Thymus (tissue), 11 donors: ENCODE measurements at regions not wholly inside any gene's neighbourhood (a gene's known extent, or its start where the extent isn't known, plus 50 kb on each side); places are given as distances from the start of the nearest gene placed in this dataset.

Experiments
- DNase-seq, 9 donors: peaks; one replicate each; pipeline ENCODE4 v3.0.0-alpha.2; 2013; ENCODE audit warnings: low spot score in 9 of 9, low read depth in 6 of 9, missing footprints in 1 of 9
- H3K27ac ChIP-seq, 2 donors: one replicate each; pipeline ENCODE4 v1.5.1; 2013; ENCODE audit warnings: control low read depth in 1 of 2, low read depth in 1 of 2, low read length in 1 of 2, mild to moderate bottlenecking in 1 of 2, moderate library complexity in 1 of 2
- H3K27me3 ChIP-seq, 2 donors: one replicate each; pipeline ENCODE4 v1.5.1; 2013; ENCODE audit warnings: low read length in 1 of 2; ENCODE audit not compliant: control insufficient read depth in 2 of 2, insufficient read depth in 1 of 2
- H3K36me3 ChIP-seq, 2 donors: one replicate each; pipeline ENCODE4 v1.5.1; 2013; ENCODE audit warnings: low read length in 1 of 2, mild to moderate bottlenecking in 1 of 2, moderate library complexity in 1 of 2; ENCODE audit not compliant: control insufficient read depth in 2 of 2, insufficient read depth in 2 of 2
- H3K4me1 ChIP-seq, 2 donors: one replicate each; pipeline ENCODE4 v1.5.1; 2013; ENCODE audit warnings: low read length in 2 of 2; ENCODE audit not compliant: control insufficient read depth in 2 of 2, insufficient read depth in 2 of 2
- H3K4me3 ChIP-seq, 2 donors: one replicate each; pipeline ENCODE4 v1.5.1; 2013; ENCODE audit warnings: low read length in 2 of 2, control low read depth in 1 of 2, mild to moderate bottlenecking in 1 of 2
- H3K9me3 ChIP-seq, 2 donors: one replicate each; pipeline ENCODE4 v1.5.1; 2013; ENCODE audit warnings: low read length in 1 of 2, mild to moderate bottlenecking in 1 of 2; ENCODE audit not compliant: control insufficient read depth in 2 of 2, insufficient read depth in 1 of 2
- WGBS: extraction: QIAGEN DNeasy Blood & Tissue Kit; methylation state at CpG from one replicate; pipeline ENCODE4 v1.1.7; 2013; 5-methylcytosine and 5-hydroxymethylcytosine counted together
- donor health status: healthy.

DNA sequence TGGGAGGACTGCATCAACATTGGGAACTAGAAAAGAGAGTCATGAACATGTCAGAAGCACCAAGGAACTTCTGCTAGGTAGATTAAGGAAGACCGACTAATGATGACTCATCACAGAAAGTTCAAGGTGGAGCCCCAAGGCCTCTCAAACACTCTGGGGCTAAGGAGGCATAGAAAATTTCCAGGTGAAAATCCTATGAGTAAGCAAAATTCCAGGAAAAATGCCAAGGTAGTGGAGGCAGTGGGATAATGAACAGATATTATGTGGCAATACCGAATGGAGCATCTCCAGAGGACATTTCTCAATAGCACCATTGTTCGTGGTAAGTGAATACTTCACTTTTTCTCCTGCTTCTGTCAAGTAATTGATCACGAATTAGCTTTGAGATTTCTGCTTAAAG lies 336.5 kb downstream of the MZT1 start:
- H3K4me3 ChIP-seq = no peak overlapping the region
- no peaks in the 10 kb centered on the region for H3K36me3 ChIP-seq
- no peak overlapping the region for H3K27ac ChIP-seq
- WGBS = 91% methylated on average over 4 of the region's 4 CpGs
- H3K9me3 ChIP-seq = no peaks in the 10 kb centered on the region
- no peaks in the 10 kb centered on the region for H3K27me3 ChIP-seq
- no peak for DNase-seq
- H3K4me1 ChIP-seq = no peaks in the 10 kb centered on the region

DNA sequence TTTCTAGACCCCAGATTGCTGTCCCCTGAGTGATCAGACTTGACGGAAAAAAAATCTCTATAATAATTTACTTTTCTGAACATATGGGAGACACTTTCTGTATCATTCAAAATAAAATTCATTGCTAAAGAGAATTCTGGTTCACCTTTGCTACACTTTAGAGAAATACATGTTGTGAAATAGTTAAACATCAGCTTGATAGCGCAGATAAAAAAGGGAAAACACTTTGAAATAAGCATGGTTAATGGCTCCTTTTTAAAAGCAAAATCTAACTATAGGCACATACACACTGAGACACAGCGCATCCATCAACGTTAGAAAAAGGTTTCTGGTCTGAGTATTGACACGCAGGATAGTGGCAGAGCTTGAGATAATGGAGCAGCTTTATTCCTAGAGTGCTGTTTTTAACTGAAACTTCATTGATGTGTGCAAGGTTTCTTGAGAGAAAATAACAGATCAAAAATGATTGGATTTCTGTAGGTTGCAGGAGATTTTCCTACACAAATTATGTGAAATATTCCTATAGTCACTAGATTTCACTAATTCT lies 341.2 kb downstream of the MZT1 start:
- H3K4me1 ChIP-seq = no peaks in the 10 kb centered on the region
- no peak for DNase-seq
- no peaks in the 10 kb centered on the region for H3K36me3 ChIP-seq
- H3K9me3 ChIP-seq = no peaks in the 10 kb centered on the region
- no peaks in the 10 kb centered on the region for H3K27me3 ChIP-seq
- 96% methylated on average over 5 of the region's 5 CpGs for WGBS
- no peak overlapping the region for H3K27ac ChIP-seq
- no peak overlapping the region for H3K4me3 ChIP-seq

DNA sequence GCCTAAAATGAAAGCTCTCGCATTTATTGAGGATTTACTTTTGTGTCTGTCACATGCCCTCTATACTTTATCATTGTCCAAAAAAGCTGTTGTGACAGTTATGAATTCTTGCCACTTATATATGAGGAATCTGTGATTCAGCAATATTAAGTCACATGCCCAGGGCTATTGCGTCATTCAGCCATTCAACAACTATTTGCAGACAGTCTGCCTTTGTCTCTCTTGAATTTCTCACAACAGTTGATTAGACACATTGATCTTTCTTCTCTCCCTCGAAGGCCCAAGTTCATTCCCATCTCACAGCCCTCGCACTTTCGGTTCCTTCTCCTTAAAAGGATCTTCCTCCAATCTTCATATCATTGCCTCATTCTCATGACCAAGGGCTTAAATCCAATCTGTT lies 342.6 kb downstream of the MZT1 start:
- H3K9me3 ChIP-seq = no peaks in the 10 kb centered on the region
- H3K36me3 ChIP-seq = no peaks in the 10 kb centered on the region
- 95% methylated on average over 5 of the region's 5 CpGs for whole genome bisulfite sequencing
- no peak for DNase-seq
- H3K27me3 ChIP-seq = no peaks in the 10 kb centered on the region
- no peak overlapping the region for H3K27ac ChIP-seq
- H3K4me1 ChIP-seq = no peaks in the 10 kb centered on the region
- H3K4me3 ChIP-seq = no peak overlapping the region

DNA sequence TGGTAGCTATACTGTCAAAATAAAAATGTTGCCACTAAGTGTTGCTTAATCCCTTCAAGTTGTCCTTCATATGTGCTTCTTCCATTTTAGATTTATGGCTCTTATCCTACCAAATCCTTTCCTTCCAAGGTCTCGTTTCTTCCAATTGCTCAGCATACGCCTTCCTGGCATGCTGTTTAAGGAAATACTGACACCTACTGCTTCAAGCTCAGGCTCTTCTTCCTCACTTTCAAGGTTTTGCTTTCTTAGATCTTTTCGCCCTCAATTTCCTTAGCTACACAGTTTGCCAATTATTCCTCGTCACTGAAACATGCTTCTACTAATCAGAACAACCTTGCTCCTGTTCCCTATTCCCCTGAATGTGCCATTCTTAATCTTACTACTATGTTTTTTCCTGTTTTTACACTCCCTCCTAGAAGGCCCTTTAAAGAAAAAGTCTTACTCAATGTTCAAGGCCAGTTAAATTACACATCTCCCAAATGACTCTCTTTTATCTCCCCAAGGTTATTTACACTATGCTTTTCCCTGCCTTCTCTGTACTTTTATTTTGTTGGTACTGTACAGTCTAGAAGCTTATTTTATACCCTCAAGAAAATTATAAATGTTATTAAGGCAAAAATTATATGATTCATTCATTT lies 343.1 kb downstream of the MZT1 start:
- 73% methylated on average over 4 of the region's 4 CpGs for WGBS
- H3K4me3 ChIP-seq = no peak overlapping the region
- no peaks in the 10 kb centered on the region for H3K27me3 ChIP-seq
- H3K36me3 ChIP-seq = no peaks in the 10 kb centered on the region
- no peak overlapping the region for H3K27ac ChIP-seq
- H3K9me3 ChIP-seq = no peaks in the 10 kb centered on the region
- H3K4me1 ChIP-seq = no peaks in the 10 kb centered on the region
- peak in 1 of 9 donors; percentile 5 for DNase-seq

DNA sequence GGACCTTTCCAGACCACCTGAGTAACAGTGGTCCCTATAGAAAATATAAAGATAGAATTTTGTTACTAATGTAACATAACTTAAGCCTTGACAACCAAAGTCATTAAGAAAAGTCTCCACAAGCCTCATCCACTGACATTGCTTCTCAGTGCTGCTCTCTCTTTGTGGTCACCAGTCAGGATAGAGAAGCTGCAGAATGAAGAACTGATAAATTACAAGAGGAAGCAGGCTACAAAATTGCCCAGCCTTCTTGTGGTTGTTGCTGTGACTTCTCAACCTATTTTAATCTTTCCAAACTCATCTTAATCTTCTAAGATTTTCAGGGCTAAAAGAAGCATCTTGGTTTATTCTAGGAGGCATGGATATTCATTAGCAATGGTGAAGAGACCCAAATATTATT lies 343.8 kb downstream of the MZT1 start:
- Histone ChIP-seq H3K4me1 (no peaks in the 10 kb centered on the region), H3K9me3 (no peaks in the 10 kb centered on the region), H3K27me3 (no peaks in the 10 kb centered on the region), H3K36me3 (no peaks in the 10 kb centered on the region), H3K4me3 (no peak overlapping the region), H3K27ac (no peak overlapping the region)
- no peak for DNase-seq

DNA sequence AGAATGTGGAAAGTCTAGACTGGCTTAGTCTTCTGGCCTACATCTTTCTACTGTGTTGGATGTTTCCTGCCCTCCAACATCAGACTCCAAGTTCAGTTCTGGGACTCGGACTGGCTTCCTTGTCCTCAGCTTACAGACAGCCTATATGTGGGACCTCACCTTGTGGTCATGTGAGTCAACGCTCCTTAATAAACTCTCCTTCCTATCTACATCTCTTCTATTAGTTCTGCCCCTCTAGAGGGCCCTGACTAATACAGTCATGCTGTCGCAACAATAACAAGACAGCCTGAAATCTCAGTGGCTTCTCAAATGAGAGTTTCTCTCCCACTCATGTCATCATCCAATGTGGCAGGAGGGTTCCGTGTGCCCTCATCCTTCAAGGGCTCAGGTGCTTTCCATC lies 347.8 kb downstream of the MZT1 start:
- Histone ChIP-seq H3K36me3 (no peaks in the 10 kb centered on the region), H3K27ac (no peak overlapping the region), H3K4me1 (no peaks in the 10 kb centered on the region), H3K4me3 (no peak overlapping the region), H3K9me3 (no peaks in the 10 kb centered on the region), H3K27me3 (no peaks in the 10 kb centered on the region)
- WGBS = 96% methylated on average over 4 of the region's 4 CpGs
- no peak for DNase-seq

DNA sequence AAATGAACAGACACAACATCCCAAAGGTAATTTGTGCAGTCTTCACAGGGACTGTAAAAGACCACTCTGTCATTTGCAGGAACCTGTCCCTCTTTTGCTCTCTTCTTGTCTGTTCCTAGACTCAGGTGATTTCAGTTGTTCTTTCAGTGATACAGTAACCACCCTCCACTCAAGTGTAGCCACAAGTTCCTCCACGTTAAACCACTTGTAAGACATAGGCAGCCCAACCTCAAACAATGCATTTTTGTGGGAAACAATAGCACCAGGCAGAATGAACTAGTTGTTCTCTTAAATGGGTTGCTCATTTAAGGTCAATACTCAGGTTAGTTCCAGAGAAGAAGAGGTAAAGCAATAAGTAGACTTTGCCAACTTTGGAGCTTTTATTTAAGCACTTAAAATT lies 359.4 kb downstream of the MZT1 start:
- no peaks in the 10 kb centered on the region for H3K4me1 ChIP-seq
- H3K4me3 ChIP-seq = no peak overlapping the region
- no peak overlapping the region for H3K27ac ChIP-seq
- WGBS = 4% methylated on average over 1 of the region's 1 CpG
- no peaks in the 10 kb centered on the region for H3K9me3 ChIP-seq
- H3K36me3 ChIP-seq = no peaks in the 10 kb centered on the region
- DNase-seq = peak in 5 of 9 donors; percentile 2 to 53 (median 9)
- no peaks in the 10 kb centered on the region for H3K27me3 ChIP-seq

DNA sequence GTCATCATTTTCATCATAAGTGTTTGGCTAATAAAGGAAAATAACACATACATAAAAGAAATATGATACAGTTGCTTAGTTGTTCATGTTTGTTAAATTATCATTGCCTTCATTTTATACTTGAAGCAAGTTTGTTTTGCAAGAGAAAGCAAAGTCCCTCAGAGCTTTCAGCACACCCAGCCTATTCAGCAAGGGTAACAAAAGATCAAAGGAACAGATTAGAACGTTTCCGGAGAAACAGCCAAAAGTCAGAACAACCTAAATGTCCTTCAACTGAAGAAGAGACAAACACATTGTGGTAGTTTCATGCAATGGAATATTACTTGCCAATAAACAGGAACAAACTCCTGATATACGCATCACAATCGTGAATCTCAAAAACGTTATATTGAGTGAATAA lies 380.7 kb downstream of the MZT1 start:
- no peak overlapping the region for H3K27ac ChIP-seq
- H3K9me3 ChIP-seq = no peaks in the 10 kb centered on the region
- no peak for DNase-seq
- no peaks in the 10 kb centered on the region for H3K36me3 ChIP-seq
- H3K27me3 ChIP-seq = no peaks in the 10 kb centered on the region
- 90% methylated on average over 5 of the region's 5 CpGs for WGBS
- H3K4me3 ChIP-seq = no peak overlapping the region
- H3K4me1 ChIP-seq = no peaks in the 10 kb centered on the region

DNA sequence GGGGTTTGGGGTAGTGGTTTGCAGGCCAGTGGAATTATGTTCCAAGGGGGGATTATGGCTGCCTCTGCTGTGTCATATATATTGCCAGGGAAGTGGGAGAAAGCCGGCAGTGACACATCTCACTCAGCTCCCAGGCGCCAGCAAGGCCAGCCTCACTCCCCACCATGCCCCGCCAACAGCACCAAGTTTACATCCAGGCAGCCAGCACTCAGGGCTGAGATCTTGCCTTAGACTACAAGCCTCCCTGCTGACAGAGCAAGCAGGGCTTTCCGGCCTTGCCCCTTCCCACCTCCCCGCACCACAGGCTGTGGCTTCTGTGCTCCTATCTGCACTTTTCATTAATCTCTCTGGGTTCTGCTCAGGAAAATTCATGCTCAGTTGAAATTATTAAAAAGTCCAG lies 385.1 kb downstream of the MZT1 start:
- Histone ChIP-seq H3K9me3 (no peaks in the 10 kb centered on the region), H3K27ac (no peak overlapping the region), H3K36me3 (no peaks in the 10 kb centered on the region), H3K4me1 (no peaks in the 10 kb centered on the region), H3K27me3 (no peaks in the 10 kb centered on the region), H3K4me3 (no peak overlapping the region)
- no peak for DNase-seq
- 99% methylated on average over 5 of the region's 5 CpGs for WGBS
